ENCODE measurements at regions not wholly inside any gene's neighbourhood (a gene's known extent, or its start where the extent isn't known, plus 50 kb on each side); places are given as distances from the start of the nearest gene placed in this dataset.
"Not testable (repeated sequence)": the region's sequence is repeated elsewhere in the genome, so short reads cannot be mapped to it uniquely, and the experiment has no call there.

DNA sequence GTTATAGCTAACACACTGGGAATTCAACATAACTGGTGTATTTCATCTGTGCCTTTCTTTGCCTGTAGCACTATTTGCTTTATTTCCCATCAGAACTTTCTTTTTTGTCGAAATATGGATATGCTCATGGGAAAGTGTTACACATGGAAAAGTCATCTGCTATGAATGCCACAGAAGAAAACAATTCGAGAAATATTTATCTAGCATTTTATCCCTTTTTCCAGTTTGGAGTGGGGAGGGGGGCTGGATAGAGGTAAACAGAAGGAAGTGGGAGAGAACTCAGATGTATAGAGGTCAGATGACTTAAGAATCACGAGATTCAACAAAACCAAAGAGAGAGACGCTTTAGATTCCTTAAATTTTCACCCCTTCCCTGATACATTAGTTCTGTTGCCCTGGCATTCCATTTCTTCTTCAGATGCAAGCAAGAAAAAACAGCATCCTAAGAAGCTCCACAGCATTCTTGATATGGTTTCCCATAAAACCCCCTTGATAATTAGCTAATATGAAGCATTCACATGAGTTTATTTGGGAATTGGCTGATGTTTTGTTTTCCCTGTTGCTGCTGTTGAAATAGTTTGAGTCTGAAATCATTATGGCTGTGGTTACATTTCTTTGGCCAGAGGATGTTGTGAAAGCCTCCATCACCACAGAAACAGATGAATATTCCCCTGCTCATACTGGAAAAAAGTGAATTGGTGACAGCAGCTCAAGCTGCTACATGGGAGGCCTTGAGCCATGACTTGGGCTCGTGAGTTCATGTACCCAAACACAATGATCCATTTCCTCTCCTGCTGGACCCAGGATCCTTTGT, 335.8 kb upstream of the DAB2 start:
- peak; percentile 93 for DNase-seq (ENCODE audit: low read depth)
- peak overlapping the region; percentile 17 for H3K4me3 ChIP-seq (ENCODE audit: low read depth, low read length)

DNA sequence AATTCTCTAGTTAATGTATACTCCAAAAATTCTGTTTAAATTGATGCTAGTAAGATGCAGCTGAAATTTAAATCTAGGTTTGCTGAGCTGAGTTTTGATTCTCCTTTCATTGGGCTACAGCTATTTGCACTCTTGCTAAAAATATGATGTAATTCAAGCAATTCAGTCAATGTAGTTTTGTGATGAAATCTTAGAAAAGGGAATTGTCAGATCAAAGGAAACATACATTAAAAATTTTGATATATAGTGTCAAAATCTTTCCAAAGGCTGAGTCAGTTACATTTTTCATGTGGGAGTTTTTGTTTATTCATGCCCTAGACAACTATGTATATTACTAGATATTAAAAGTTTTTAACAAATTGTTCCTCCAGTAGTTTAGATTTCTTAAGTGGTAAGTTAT, 334.9 kb upstream of the DAB2 start:
- DNase-seq (ENCODE audit: low read depth), result no peak
- no peak overlapping the region for H3K4me3 ChIP-seq (ENCODE audit: low read depth, low read length)

DNA sequence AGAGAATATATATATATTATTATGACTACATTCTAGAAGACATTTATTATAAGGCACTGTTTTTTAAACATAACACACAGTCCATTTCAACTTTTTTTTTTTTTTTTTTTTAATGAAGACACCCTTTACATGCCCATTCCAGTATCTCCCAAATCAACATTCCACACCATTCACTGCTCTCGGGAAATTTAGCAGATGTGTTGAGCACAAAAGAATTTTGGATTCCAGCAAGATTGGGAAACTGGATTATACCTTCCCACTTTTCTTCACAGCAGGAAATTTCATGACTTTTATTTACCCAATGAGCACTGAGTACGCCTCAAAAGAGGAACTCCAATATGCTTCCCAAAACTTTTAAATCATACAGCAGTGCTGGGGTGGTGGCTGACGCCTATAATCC, 333.6 kb upstream of the DAB2 start:
- DNase-seq (ENCODE audit: low read depth), result no peak
- H3K4me3 ChIP-seq (ENCODE audit: low read depth, low read length), result no peak overlapping the region

DNA sequence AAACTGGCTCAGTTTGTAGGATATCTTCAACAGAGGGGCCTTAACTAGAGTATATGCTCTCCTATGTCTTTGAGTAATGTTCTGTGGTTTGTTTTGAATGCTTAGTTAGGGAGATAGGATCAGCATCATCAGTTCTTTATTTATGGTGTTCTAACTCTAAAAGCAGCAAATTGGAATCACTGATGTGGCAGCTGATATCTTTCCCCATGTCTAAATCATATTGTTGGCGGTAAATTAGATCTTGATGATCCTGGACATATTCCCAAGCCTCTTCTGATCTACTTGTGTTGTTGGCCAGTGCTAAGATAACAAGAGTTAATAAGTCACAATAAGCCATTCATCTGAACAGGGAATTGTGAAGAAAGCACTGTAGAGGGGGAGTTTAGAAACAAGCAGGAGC, 332.4 kb upstream of the DAB2 start:
- H3K4me3 ChIP-seq (ENCODE audit: low read depth, low read length), result no peak overlapping the region
- DNase-seq (ENCODE audit: low read depth), result peak; percentile 51

DNA sequence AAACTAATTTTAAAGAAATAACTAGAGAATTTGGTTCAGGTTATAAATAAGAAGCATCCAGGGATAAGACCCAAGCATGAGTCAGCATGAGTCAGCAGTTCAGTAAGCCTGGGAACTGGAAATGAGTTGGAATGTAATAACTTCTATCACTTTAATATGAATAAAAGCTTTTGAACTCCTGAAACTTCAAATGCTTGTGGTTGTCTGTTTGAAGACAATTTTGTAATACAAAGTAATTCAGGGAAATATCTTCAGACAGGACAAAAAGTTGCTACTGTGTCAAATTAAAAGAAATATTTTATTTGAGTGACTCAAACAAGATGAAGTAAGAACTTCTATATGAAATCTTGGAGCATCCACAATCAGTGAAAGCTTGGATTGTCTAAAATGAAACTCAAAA, 331.2 kb upstream of the DAB2 start:
- peak; percentile 94 for DNase-seq (ENCODE audit: low read depth)
- no peak overlapping the region for H3K4me3 ChIP-seq (ENCODE audit: low read depth, low read length)

DNA sequence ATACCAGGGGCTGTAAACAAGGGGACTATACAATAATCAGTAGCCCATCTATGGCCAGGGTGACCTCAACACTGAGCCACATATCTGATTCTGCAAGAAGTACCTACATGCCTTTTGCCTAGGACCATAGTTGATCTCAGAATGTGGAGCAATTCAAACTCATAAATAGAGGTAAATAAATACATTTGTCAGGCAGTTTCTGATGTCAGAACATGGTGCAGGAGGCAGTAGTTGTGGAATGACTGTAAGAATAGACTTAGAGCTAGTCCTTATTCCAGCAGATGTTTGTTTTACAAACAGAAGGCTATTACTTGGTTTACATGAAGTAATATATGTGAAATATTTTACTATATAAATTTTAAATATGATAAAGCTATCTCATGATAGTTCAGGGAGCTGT, 330.7 kb upstream of the DAB2 start:
- no peak overlapping the region for H3K4me3 ChIP-seq (ENCODE audit: low read depth, low read length)
- DNase-seq (ENCODE audit: low read depth), result no peak

DNA sequence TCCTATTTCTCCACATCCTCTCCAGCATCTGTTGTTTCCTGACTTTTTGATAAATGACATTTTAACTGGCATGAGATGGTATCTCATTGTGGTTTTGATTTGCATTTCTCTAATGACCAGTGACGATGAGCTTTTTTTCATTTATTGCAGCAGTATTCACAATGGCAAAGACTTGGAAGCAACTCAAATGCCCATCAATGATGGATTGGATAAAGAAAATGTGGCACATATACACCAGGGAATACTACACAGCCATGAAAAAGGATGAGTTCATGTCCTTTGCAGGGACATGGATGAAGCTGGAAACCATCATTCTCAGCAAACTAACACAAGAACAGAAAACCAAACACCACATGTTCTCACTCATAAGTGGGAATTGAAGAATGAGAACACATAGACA, 329.0 kb upstream of the DAB2 start:
- not testable (repeated sequence) for H3K4me3 ChIP-seq (ENCODE audit: low read depth, low read length); DNase-seq (ENCODE audit: low read depth)

DNA sequence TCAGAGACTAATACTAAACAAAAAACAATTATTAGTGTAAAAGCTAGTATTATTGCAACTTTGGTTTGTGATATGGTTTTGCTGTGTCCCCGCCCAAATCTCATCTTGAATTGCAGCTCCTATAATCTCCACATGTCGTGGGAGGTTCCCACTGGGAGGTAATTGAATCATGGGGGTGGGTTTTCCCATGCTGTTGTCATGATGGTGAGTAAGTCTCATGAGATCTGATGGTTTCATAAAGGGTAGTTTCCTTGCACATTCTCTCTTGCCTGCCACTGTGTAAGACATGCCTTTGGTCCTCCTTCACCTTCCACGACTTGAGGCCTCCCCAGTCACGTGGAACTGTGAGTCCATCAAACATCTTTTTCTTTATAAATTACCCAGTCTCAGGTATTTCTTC, 325.9 kb upstream of the DAB2 start:
- no peak overlapping the region for H3K4me3 ChIP-seq (ENCODE audit: low read depth, low read length)
- no peak for DNase-seq (ENCODE audit: low read depth)

DNA sequence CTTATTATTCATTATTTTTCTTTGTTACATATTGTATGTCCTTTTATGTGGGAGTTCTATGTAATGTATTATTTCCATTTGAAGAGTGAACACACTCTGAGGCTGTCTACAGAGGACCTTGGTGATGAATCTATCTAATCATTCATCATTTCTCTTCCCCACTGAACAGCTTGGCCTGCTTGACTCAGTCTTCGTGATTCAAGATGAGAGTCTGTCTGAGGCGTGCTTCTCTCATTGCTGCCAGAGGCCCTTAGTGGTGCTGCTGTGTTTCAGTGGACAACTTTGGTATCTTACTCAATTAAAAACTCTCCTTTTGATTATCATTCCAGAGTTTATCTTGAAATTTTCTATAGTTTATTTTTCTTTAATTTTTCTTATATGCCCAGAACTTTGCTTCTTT, 318.1 kb upstream of the DAB2 start:
- no peak overlapping the region for H3K4me3 ChIP-seq (ENCODE audit: low read depth, low read length)
- DNase-seq (ENCODE audit: low read depth), result no peak

DNA sequence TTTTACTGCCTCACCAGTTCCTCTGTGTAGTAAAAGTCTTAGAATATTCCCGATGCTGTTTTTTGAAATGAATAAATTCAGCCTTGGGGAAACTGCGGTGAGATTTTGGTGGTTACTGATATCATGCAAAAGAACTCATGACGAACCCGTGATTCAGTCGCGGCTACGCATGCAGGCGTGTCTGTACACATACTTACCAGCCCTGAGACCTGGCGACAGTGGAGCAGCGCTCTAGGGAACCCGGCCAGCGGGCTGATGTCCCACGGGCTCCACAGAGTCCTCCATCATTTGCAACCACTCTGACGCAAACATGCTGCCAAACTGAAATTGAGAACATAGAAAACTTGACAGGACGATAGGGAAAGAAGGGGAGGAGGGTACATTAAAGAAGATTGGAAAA, 315.6 kb upstream of the DAB2 start:
- DNase-seq (ENCODE audit: low read depth), result no peak
- H3K4me3 ChIP-seq (ENCODE audit: low read depth, low read length), result no peak overlapping the region

DNA sequence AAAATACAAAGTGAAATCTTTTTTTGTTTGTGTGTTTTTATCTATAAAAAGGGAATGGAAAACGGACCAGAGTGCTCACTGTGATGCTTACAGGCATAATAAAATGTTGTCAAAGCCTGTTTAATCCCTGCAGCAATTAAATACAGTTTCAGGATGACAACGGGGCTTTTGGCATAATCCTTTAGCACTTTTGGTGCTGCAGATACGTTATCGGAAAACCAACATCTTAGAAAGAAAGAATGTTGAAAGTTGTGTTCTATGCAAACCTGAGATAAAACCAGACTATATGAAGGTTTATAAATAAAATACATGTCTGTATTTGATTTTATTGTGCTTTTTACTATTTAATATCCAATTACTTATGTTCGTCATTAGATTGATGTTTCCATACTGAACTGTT, 307.4 kb upstream of the DAB2 start:
- no peak for DNase-seq (ENCODE audit: low read depth)

DNA sequence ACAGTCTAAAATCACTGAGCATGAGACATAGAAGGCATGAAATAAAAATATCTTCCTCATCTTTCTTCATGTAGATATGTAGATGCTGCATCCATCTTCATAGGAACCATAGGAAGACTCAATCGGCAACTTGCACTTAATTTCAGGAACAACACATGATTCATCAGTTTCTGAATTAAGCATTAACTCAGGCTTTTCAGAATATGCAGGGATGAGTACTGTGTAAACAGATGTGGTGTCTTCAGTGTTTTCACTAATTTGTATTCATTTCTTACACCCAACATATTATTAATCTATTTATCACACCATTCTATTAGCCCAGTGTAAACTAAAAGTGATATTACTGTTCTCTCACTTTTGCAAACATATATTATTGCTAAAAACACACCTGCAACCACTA, 305.9 kb upstream of the DAB2 start:
- DNase-seq (ENCODE audit: low read depth), result no peak
- no peak overlapping the region for H3K4me3 ChIP-seq (ENCODE audit: low read depth, low read length)

More for the DNA sequence above, 307.4 kb upstream of the DAB2 start:
- no peak overlapping the region for H3K4me3 ChIP-seq (ENCODE audit: low read depth, low read length)

DNA sequence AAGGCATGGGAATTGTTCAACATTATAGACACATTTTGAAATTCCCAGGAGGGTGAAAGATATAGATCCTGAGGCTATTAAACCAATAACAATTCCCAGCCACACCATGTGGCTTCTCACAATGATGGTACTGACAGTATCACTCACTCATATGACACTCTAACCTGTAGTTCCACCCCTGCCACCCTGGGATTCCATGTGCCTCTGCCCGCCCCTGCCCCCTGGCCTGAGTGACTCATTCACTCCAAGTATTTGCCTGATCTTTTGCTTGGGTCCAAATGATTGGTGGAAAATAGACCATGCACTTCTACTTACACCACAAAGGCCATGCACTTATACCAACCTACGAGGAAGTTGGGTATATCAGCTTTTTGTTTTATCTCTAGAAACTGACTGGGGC, 305.2 kb upstream of the DAB2 start:
- no peak for DNase-seq (ENCODE audit: low read depth)
- no peak overlapping the region for H3K4me3 ChIP-seq (ENCODE audit: low read depth, low read length)

DNA sequence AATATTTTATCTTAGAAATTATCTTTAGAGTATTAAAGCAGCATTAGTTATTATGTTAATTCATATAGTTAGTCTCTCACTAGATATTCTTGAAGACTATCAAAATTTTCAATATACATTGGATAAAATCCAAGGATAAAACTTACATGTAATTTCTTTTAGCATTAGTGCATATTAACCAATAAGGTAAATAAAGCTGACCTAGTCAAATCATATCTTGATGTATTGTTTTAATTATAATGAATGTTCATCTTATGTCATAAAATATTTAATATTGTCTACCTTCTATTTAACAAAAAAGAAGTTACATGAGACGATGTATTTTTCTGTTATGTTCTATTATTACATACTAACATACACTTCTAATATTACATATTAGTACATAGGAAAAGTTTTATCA, 301.7 kb upstream of the DAB2 start:
- H3K4me3 ChIP-seq (ENCODE audit: low read depth, low read length), result no peak overlapping the region
- no peak for DNase-seq (ENCODE audit: low read depth)

DNA sequence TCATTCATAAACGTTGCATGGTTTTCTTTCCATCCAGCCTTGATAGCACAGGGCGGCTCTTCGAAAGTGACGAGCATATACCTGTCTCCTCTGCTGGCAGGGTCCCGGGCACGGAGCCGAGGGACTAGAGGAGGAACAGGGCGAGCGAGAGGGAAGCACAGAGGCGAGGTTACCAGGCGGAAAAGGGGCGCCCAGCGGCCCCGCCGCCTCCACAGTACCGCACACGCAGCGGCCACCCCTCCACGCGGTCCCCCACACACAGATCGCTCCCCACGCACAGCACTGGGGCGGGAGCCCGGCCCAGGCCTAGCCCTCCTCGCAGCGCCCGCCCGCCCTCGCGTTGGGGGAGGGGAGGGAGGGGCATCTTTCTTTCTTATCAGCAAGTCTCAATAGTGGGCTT, 296.6 kb upstream of the DAB2 start:
- no peak overlapping the region for H3K4me3 ChIP-seq (ENCODE audit: low read depth, low read length)

DNA sequence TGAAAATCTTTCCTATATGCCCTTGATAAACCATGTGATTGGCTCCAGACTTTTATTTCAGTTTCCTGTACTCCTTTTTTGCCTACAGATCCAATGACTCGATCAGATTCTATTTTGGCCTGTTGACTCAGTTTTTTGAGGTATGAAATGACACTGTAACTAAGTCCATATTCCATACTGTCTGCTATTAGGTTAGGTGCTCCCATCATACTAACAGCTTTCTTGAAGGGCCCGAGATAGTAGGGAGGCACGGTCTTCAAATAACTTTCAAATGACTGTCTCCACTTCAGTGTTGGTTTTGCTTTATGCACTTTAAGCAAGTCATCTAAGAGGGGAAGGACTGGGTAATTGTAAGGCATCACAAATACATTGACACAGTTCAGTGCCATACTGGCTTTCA, 295.4 kb upstream of the DAB2 start:
- no peak overlapping the region for H3K4me3 ChIP-seq (ENCODE audit: low read depth, low read length)
- no peak for DNase-seq (ENCODE audit: low read depth)

More for the DNA sequence above, 296.6 kb upstream of the DAB2 start:
- no peak for DNase-seq (ENCODE audit: low read depth)

DNA sequence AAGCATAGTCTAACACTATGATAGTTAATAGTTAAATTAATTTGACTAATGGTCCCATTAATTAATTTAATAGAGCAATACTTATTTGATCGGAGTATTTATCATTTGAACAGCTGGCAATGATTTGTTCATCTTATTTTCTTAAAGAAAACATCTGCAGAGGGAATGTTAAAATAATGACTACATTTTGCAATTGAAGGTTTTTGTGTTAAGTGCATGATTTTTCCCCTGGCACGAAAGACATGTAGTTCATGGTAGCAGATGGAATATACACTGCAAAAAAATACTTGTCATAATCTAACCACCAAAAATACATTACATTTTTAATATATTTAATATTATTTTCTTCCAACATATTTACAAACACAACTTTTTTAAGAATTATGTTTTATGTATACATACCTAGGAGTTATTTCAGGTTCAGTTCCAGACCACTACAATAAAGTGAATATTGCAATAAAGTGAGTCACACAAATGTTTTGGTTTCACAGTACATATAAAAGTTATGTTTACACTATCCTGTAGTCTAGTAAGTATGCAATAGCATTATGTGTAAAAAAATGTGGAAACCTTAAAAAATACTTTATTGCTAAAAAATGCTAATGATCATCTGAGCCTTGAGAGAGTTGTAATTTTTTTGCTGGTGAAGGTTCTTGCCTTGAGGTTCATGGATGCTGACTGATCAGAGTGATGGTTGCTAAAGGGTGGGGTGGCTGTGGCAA, 292.6 kb upstream of the DAB2 start:
- peak; percentile 22 for DNase-seq (ENCODE audit: low read depth)
- no peak overlapping the region for H3K4me3 ChIP-seq (ENCODE audit: low read depth, low read length)

DNA sequence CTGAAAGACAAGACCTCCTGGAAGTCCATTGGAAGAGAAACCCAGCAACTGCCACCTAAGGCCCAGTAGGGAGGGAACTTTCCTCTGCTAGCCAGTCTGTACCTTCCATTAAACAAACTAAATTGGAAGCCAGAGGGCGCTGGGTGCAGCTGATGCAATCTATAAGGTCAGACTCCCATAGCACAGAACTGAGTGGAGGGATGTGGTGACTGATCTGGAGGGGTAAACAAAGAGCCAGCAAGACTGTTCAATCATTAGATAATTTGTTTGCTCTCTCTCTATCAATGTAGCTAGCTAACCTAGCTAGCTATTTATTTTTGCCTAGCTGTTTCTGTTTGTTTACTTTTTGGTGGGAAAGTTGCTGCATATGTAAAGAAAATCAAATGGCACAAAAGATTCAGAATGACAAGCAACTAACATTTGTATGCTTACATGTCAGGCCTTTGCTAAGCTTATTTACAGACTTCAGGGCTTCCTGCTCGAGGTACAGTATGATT, 291.8 kb upstream of the DAB2 start:
- H3K4me3 ChIP-seq (ENCODE audit: low read depth, low read length), result no peak overlapping the region
- peak; percentile 33 for DNase-seq (ENCODE audit: low read depth)

DNA sequence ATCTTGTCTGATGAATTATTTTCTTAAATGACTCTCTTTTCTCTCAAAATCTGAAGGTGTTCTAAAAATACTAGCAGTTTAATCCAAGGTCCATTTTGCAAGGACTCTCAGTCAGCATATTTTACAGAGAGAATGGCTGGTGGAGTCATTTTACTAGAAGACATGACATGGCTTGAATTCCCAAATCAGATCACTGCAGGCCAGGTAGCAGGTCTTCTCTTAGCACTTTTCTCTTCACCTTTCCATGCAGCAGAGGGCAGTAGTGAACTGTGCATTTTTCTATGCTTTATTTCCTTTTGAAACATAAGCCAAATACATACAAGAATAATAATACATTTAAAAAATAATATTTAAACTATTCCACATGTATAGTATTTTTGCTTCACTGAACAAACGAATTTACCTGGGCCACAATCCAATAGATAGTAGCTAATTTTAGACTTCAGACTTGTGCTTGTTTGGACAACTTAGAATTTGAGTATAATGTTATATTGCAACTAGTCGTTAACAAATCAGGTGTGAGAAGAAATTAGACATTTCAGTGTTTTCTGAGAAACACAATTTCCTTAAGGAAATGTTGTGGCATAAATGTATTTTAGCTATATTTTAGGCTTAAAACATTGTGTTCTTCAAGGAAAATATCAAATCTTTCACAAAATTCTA, 289.4 kb upstream of the DAB2 start:
- DNase-seq (ENCODE audit: low read depth), result peak; percentile 18
- no peak overlapping the region for H3K4me3 ChIP-seq (ENCODE audit: low read depth, low read length)

DNA sequence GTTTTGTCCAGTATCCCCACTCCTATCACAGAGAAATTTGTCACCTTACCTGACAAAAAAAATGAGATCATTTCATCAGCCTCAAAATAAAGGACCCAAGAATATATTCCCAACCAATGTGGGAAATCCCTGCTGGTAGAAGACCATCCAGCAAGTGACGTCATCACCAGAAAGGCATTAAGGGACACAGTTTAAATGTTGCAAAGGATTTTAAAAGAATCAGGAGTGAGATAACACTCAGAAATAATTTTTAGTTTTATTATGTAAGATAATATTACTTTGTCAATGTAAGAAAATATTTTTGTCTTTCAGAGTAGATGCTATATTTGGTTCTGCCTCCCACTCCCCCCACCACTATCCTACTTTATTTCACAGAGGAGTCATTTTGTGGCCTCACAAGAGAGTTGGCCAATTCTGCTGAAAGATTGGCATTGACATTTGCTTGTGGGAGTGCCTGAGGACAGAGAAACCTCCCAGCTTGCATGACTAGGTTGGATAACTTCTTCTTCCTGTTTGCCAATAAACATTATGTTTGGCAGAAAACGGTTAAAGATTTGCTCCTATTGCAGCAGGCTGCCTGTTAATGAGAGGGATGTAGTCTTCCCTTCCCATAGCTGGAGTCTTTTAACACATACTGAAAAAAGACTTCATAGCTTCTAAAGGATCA, 288.6 kb upstream of the DAB2 start:
- no peak overlapping the region for H3K4me3 ChIP-seq (ENCODE audit: low read depth, low read length)
- peak; percentile 67 for DNase-seq (ENCODE audit: low read depth)

All from skeletal muscle cell (primary cell).